Uterus (tissue), 2 donors: ENCODE measurements at regions not wholly inside any gene's neighbourhood (a gene's known extent, or its start where the extent isn't known, plus 50 kb on each side); places are given as distances from the start of the nearest gene placed in this dataset.

Source experiments
- POLR2A ChIP-seq, 2 donors: fragments of 450-650 bp; IDR thresholded peaks; one replicate each; pipeline ENCODE4 v1.6.1; 2016; ENCODE audit warnings: antibody characterized with exemption in 2 of 2, mild to moderate bottlenecking in 1 of 2, moderate library complexity in 1 of 2
- TF ChIP-seq, protein P1 (sequence below), 4 experiments: fragments of 200-600 bp in 2 of 4; fragments of 450-650 bp in 2 of 4; sonication (generic) in 2 of 4; IDR thresholded peaks; one replicate each; pipeline ENCODE4 v1.5.1; 2016 to 2019; ENCODE audit warnings: antibody characterized with exemption in 4 of 4, mild to moderate bottlenecking in 2 of 4, moderate library complexity in 1 of 4

DNA sequence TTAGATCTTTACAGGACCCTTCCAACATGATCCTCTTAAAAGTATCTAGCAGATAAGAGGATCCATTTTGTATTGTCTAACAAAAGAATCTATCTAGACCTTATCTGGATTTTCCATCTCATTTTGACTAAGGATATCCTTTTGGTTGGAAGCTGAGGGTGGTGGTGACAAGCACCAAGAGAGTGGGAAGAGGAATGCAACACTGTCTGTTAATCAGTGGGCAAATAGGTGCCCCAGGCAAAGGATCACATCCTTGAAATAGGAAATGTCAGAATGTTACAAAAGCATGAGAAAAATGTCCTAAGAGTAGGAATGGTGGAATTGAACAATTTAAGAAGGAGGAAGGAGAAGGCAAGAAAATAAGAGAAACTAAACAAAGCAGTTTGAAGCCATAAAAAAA, 420.7 kb upstream of the CNTN3 start:
- no peak for TF ChIP-seq POLR2A (IDR thresholded peaks at IDR 0.05)
- TF ChIP-seq, protein P1, sequence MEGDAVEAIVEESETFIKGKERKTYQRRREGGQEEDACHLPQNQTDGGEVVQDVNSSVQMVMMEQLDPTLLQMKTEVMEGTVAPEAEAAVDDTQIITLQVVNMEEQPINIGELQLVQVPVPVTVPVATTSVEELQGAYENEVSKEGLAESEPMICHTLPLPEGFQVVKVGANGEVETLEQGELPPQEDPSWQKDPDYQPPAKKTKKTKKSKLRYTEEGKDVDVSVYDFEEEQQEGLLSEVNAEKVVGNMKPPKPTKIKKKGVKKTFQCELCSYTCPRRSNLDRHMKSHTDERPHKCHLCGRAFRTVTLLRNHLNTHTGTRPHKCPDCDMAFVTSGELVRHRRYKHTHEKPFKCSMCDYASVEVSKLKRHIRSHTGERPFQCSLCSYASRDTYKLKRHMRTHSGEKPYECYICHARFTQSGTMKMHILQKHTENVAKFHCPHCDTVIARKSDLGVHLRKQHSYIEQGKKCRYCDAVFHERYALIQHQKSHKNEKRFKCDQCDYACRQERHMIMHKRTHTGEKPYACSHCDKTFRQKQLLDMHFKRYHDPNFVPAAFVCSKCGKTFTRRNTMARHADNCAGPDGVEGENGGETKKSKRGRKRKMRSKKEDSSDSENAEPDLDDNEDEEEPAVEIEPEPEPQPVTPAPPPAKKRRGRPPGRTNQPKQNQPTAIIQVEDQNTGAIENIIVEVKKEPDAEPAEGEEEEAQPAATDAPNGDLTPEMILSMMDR (IDR thresholded peaks at IDR 0.05): no peak
